GM23248 (cell line): ENCODE measurements at regions not wholly inside any gene's neighbourhood (a gene's known extent, or its start where the extent isn't known, plus 50 kb on each side); places are given as distances from the start of the nearest gene placed in this dataset.

Experiments used
- EZH2 ChIP-seq: fragments of 200-600 bp; sonication (generic); IDR thresholded peaks from 2 replicates; pipeline ENCODE4 v1.6.1; 2018; ENCODE audit warnings: antibody characterized with exemption, mild to moderate bottlenecking; ENCODE audit not compliant: insufficient read depth, poor library complexity, severe bottlenecking
- EZH2phosphoT487 ChIP-seq: fragments of 200-600 bp; sonication (generic); IDR thresholded peaks from 2 replicates; pipeline ENCODE4 v1.6.1; 2018; ENCODE audit warnings: antibody characterized with exemption, moderate library complexity, mild to moderate bottlenecking, low read depth; ENCODE audit not compliant: insufficient read depth

DNA sequence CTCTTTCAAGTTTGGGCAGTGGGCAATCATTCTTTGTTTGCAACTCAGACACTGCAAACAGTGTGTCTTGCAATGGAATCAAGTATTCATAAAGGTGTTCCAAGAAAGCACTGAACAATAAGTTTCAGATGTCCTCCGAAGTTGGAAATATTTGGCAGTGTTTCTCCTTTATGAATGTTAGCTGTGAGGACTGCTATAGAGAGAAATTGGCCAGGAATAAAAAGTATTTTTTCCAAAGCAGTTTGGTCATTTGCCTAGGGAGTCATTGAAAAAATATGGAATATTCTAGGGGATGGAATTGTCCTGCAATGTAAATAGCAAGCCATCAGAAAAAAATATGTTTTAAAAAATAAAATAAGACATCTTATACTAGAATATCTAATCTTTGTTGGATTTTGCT, 688.6 kb upstream of the SEMA6A start:
- TF ChIP-seq EZH2 (no peak), EZH2phosphoT487 (no peak)
